GM13976 (cell line): ENCODE measurements at regions not wholly inside any gene's neighbourhood (a gene's known extent, or its start where the extent isn't known, plus 50 kb on each side); places are given as distances from the start of the nearest gene placed in this dataset.

Source experiments
- DNase-seq: peaks from one replicate; pipeline ENCODE4 v3.0.0; 2012; ENCODE audit warnings: low spot score
- CTCF ChIP-seq: IDR thresholded peaks from 2 replicates; pipeline ENCODE4 v1.5.1; 2012; ENCODE audit warnings: borderline replicate concordance, mild to moderate bottlenecking; ENCODE audit not compliant: insufficient read depth; ENCODE audit errors: extremely low read depth, missing control alignments, control extremely low read depth
- in situ Hi-C: fragments of 300-500 bp; cut with MboI; formaldehyde crosslinking; loops from one replicate; pipeline ENCODE4 v1.12.0; 2022; ENCODE audit warnings: low sequenced_read_pairs, mixed read lengths, inconsistent platforms; ENCODE audit not compliant: unreplicated experiment

- DNase-seq: no peak
- in situ Hi-C loops: no loop called here
- TF ChIP-seq CTCF: no peak
These were observed 107.0 kb downstream of the ETS2 start for GRCh38 chr21:38912789-38913119.

- in situ Hi-C loops: no loop called here
- no peak for DNase-seq
- no peak for TF ChIP-seq CTCF
These were observed 106.4 kb downstream of the ETS2 start for GRCh38 chr21:38912102-38912629.

GRCh38 chr21:38911484-38912101, 105.9 kb downstream of the ETS2 start:
- in situ Hi-C loops: no loop called here
- no peak for DNase-seq
- no peak for TF ChIP-seq CTCF

- TF ChIP-seq CTCF: no peak
- in situ Hi-C loops: no loop called here
- no peak for DNase-seq
These were observed 104.8 kb downstream of the ETS2 start for GRCh38 chr21:38910390-38911067.

- TF ChIP-seq CTCF: no peak
- in situ Hi-C loops: no loop called here
- DNase-seq: no peak
These were observed 104.2 kb downstream of the ETS2 start for GRCh38 chr21:38909929-38910328.

- DNase-seq: no peak
- TF ChIP-seq CTCF: no peak
- in situ Hi-C loops: no loop called here
These were observed 103.4 kb downstream of the ETS2 start for GRCh38 chr21:38909109-38909508.
